ENCODE measurements at regions not wholly inside any gene's neighbourhood (a gene's known extent, or its start where the extent isn't known, plus 50 kb on each side); places are given as distances from the start of the nearest gene placed in this dataset.

DNA sequence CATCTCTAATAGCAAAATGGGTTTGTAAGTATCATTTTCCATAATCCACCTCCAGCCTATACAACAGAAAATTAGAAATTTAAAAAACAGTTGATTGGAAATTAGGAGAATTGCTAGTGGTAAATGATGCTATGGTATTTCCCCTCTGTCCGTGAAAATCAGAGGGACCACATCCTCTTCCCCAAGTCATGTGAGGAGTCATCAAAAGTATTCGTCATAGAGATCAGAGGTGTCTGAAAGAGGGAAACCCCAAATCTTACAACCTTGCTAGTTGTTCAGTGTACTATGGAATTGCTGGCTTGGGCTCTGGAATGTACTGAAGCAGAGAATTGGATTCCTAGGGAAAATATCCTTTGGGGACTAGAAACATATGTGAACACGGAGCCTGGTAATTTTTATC, 241.4 kb upstream of the ARHGAP24 start:
- TF ChIP-seq, protein P1, sequence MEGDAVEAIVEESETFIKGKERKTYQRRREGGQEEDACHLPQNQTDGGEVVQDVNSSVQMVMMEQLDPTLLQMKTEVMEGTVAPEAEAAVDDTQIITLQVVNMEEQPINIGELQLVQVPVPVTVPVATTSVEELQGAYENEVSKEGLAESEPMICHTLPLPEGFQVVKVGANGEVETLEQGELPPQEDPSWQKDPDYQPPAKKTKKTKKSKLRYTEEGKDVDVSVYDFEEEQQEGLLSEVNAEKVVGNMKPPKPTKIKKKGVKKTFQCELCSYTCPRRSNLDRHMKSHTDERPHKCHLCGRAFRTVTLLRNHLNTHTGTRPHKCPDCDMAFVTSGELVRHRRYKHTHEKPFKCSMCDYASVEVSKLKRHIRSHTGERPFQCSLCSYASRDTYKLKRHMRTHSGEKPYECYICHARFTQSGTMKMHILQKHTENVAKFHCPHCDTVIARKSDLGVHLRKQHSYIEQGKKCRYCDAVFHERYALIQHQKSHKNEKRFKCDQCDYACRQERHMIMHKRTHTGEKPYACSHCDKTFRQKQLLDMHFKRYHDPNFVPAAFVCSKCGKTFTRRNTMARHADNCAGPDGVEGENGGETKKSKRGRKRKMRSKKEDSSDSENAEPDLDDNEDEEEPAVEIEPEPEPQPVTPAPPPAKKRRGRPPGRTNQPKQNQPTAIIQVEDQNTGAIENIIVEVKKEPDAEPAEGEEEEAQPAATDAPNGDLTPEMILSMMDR (IDR thresholded peaks at IDR 0.05): no peak
- no peak for TF ChIP-seq POLR2A (IDR thresholded peaks at IDR 0.05)

Data from right lobe of liver (tissue), 4 donors.